ENCODE measurements at regions not wholly inside any gene's neighbourhood (a gene's known extent, or its start where the extent isn't known, plus 50 kb on each side); places are given as distances from the start of the nearest gene placed in this dataset.

DNA sequence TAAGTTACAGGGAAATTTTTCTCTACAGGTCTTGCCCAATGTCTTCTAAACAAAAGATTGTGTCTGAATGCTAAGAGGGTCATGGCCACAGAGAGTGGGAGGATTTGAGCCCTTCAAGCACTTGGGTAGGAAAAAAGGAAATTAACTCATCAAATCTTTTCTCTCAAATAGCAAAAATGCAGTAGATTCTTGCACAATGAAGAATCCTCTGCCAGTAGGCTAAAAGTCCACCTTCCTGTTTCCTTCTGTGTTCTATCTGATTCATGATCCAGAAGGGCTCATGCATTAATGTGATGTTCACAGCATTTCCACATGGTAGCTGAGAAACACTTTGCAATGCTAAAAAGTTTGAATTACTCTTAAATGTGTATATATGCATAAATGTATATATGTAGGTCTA lies 177.1 kb downstream of the CD47 start:
- TF ChIP-seq, protein P1, sequence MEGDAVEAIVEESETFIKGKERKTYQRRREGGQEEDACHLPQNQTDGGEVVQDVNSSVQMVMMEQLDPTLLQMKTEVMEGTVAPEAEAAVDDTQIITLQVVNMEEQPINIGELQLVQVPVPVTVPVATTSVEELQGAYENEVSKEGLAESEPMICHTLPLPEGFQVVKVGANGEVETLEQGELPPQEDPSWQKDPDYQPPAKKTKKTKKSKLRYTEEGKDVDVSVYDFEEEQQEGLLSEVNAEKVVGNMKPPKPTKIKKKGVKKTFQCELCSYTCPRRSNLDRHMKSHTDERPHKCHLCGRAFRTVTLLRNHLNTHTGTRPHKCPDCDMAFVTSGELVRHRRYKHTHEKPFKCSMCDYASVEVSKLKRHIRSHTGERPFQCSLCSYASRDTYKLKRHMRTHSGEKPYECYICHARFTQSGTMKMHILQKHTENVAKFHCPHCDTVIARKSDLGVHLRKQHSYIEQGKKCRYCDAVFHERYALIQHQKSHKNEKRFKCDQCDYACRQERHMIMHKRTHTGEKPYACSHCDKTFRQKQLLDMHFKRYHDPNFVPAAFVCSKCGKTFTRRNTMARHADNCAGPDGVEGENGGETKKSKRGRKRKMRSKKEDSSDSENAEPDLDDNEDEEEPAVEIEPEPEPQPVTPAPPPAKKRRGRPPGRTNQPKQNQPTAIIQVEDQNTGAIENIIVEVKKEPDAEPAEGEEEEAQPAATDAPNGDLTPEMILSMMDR (IDR thresholded peaks at IDR 0.05) = no peak
- TF ChIP-seq POLR2A (IDR thresholded peaks at IDR 0.05) = no peak

Measured in lower leg skin (tissue), 3 donors.